ENCODE measurements at regions not wholly inside any gene's neighbourhood (a gene's known extent, or its start where the extent isn't known, plus 50 kb on each side); places are given as distances from the start of the nearest gene placed in this dataset.

DNA sequence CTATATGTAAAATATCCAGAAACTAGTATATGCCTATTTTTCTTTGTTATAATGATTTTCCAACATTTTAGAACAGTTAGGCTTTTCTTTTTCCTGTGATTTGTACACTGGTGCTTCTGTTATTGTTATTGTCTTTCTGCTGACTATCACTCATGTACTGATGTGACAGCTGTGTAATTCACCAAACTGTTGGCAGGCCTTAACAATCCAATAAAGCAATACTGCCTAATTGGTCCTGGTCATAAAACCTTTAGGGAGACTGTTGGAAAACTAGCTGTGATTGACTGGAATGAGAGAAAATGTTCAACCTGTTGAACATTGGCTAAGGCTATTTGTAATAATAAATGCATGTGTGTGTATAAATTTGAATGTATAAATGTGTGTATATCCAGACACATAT is 956.6 kb downstream of the REEP3 start:
- Mint-ChIP-seq H3K27me3 (ENCODE audit: insufficient read depth, low read depth, poor library complexity) (no peaks in the 10 kb centered on the region), H3K36me3 (ENCODE audit: low read depth) (no peaks in the 10 kb centered on the region; the same call in 2 of the 3 replicates), H3K9me3 (peaks cover 13% of the 10 kb centered on the region), H3K27ac (no peak overlapping the region), H3K4me3 (no peak overlapping the region), H3K4me1 (no peaks in the 10 kb centered on the region)
- TF ChIP-seq, protein P1, sequence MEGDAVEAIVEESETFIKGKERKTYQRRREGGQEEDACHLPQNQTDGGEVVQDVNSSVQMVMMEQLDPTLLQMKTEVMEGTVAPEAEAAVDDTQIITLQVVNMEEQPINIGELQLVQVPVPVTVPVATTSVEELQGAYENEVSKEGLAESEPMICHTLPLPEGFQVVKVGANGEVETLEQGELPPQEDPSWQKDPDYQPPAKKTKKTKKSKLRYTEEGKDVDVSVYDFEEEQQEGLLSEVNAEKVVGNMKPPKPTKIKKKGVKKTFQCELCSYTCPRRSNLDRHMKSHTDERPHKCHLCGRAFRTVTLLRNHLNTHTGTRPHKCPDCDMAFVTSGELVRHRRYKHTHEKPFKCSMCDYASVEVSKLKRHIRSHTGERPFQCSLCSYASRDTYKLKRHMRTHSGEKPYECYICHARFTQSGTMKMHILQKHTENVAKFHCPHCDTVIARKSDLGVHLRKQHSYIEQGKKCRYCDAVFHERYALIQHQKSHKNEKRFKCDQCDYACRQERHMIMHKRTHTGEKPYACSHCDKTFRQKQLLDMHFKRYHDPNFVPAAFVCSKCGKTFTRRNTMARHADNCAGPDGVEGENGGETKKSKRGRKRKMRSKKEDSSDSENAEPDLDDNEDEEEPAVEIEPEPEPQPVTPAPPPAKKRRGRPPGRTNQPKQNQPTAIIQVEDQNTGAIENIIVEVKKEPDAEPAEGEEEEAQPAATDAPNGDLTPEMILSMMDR (conservative IDR thresholded peaks at IDR 0.05; ENCODE audit: low read depth in 2 of 2), result no peak
- TF ChIP-seq, protein P2, sequence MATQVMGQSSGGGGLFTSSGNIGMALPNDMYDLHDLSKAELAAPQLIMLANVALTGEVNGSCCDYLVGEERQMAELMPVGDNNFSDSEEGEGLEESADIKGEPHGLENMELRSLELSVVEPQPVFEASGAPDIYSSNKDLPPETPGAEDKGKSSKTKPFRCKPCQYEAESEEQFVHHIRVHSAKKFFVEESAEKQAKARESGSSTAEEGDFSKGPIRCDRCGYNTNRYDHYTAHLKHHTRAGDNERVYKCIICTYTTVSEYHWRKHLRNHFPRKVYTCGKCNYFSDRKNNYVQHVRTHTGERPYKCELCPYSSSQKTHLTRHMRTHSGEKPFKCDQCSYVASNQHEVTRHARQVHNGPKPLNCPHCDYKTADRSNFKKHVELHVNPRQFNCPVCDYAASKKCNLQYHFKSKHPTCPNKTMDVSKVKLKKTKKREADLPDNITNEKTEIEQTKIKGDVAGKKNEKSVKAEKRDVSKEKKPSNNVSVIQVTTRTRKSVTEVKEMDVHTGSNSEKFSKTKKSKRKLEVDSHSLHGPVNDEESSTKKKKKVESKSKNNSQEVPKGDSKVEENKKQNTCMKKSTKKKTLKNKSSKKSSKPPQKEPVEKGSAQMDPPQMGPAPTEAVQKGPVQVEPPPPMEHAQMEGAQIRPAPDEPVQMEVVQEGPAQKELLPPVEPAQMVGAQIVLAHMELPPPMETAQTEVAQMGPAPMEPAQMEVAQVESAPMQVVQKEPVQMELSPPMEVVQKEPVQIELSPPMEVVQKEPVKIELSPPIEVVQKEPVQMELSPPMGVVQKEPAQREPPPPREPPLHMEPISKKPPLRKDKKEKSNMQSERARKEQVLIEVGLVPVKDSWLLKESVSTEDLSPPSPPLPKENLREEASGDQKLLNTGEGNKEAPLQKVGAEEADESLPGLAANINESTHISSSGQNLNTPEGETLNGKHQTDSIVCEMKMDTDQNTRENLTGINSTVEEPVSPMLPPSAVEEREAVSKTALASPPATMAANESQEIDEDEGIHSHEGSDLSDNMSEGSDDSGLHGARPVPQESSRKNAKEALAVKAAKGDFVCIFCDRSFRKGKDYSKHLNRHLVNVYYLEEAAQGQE (IDR thresholded peaks at IDR 0.05; ENCODE audit: unreplicated experiment), result no peak
- TF ChIP-seq STAT1 (IDR thresholded peaks at IDR 0.05; ENCODE audit: unreplicated experiment) (no peak), EZH2 (IDR thresholded peaks at IDR 0.05; ENCODE audit: low read depth, unreplicated experiment) (no peak), POLR2AphosphoS5 (IDR thresholded peaks at IDR 0.05; ENCODE audit: low read depth) (no peak), ZNF331 (CRISPR knock-in tag; IDR thresholded peaks at IDR 0.05; ENCODE audit: low read depth) (no peak), JUNB (IDR thresholded peaks at IDR 0.05; ENCODE audit: unreplicated experiment) (no peak), ZNF114 (CRISPR knock-in tag; IDR thresholded peaks at IDR 0.05) (no peak), CREB1 (CRISPR knock-in tag; IDR thresholded peaks at IDR 0.05; ENCODE audit: low read depth) (no peak), NANOG (IDR thresholded peaks at IDR 0.05; ENCODE audit: borderline replicate concordance) (no peak), EZH2phosphoT487 (IDR thresholded peaks at IDR 0.05; ENCODE audit: unreplicated experiment) (no peak)
- TF ChIP-seq, protein P3, sequence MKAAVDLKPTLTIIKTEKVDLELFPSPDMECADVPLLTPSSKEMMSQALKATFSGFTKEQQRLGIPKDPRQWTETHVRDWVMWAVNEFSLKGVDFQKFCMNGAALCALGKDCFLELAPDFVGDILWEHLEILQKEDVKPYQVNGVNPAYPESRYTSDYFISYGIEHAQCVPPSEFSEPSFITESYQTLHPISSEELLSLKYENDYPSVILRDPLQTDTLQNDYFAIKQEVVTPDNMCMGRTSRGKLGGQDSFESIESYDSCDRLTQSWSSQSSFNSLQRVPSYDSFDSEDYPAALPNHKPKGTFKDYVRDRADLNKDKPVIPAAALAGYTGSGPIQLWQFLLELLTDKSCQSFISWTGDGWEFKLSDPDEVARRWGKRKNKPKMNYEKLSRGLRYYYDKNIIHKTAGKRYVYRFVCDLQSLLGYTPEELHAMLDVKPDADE (IDR thresholded peaks at IDR 0.05), result no peak
- TF ChIP-seq, protein P4, sequence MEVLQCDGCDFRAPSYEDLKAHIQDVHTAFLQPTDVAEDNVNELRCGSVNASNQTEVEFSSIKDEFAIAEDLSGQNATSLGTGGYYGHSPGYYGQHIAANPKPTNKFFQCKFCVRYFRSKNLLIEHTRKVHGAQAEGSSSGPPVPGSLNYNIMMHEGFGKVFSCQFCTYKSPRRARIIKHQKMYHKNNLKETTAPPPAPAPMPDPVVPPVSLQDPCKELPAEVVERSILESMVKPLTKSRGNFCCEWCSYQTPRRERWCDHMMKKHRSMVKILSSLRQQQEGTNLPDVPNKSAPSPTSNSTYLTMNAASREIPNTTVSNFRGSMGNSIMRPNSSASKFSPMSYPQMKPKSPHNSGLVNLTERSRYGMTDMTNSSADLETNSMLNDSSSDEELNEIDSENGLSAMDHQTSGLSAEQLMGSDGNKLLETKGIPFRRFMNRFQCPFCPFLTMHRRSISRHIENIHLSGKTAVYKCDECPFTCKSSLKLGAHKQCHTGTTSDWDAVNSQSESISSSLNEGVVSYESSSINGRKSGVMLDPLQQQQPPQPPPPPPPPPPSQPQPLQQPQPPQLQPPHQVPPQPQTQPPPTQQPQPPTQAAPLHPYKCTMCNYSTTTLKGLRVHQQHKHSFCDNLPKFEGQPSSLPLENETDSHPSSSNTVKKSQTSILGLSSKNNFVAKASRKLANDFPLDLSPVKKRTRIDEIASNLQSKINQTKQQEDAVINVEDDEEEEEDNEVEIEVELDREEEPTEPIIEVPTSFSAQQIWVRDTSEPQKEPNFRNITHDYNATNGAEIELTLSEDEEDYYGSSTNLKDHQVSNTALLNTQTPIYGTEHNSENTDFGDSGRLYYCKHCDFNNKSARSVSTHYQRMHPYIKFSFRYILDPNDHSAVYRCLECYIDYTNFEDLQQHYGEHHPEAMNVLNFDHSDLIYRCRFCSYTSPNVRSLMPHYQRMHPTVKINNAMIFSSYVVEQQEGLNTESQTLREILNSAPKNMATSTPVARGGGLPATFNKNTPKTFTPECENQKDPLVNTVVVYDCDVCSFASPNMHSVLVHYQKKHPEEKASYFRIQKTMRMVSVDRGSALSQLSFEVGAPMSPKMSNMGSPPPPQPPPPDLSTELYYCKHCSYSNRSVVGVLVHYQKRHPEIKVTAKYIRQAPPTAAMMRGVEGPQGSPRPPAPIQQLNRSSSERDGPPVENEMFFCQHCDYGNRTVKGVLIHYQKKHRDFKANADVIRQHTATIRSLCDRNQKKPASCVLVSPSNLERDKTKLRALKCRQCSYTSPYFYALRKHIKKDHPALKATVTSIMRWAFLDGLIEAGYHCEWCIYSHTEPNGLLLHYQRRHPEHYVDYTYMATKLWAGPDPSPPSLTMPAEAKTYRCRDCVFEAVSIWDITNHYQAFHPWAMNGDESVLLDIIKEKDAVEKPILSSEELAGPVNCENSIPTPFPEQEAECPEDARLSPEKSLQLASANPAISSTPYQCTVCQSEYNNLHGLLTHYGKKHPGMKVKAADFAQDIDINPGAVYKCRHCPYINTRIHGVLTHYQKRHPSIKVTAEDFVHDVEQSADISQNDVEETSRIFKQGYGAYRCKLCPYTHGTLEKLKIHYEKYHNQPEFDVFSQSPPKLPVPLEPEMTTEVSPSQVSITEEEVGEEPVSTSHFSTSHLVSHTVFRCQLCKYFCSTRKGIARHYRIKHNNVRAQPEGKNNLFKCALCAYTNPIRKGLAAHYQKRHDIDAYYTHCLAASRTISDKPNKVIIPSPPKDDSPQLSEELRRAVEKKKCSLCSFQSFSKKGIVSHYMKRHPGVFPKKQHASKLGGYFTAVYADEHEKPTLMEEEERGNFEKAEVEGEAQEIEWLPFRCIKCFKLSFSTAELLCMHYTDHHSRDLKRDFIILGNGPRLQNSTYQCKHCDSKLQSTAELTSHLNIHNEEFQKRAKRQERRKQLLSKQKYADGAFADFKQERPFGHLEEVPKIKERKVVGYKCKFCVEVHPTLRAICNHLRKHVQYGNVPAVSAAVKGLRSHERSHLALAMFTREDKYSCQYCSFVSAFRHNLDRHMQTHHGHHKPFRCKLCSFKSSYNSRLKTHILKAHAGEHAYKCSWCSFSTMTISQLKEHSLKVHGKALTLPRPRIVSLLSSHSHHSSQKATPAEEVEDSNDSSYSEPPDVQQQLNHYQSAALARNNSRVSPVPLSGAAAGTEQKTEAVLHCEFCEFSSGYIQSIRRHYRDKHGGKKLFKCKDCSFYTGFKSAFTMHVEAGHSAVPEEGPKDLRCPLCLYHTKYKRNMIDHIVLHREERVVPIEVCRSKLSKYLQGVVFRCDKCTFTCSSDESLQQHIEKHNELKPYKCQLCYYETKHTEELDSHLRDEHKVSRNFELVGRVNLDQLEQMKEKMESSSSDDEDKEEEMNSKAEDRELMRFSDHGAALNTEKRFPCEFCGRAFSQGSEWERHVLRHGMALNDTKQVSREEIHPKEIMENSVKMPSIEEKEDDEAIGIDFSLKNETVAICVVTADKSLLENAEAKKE (CRISPR knock-in tag; IDR thresholded peaks at IDR 0.05), result no peak
- H3K27me3 ChIP-seq (ENCODE audit: insufficient read depth), result no peaks in the 10 kb centered on the region
- H3K36me3 ChIP-seq (ENCODE audit: insufficient read depth), result peaks cover 3% of the 10 kb centered on the region; the same call in 1 of the 2 replicates
- no peak overlapping the region for H2AFZ ChIP-seq
- no peaks in the 10 kb centered on the region for H3K9me2 ChIP-seq (ENCODE audit: insufficient read depth)
- H3K4me3 ChIP-seq, result no peak overlapping the region
- H3F3A ChIP-seq (replicated peaks; ENCODE audit: low read depth), result no peaks in the 10 kb centered on the region
- no peak overlapping the region for H3K4me2 ChIP-seq
- no peaks in the 10 kb centered on the region for H4K20me1 ChIP-seq (replicated peaks; ENCODE audit: insufficient read depth)
- ATAC-seq (no peak), DNase-seq (ENCODE audit: low spot score) (no peak)
- no peaks in the 10 kb centered on the region for H3K4me1 ChIP-seq (ENCODE audit: insufficient read depth)
- no peak overlapping the region for H3K27ac ChIP-seq (ENCODE audit: low read depth)
- H3K79me2 ChIP-seq (replicated peaks; ENCODE audit: insufficient read depth), result no peaks in the 10 kb centered on the region
